Hematopoietic multipotent progenitor cell treated with erythropoietin and hydrocortisone succinate and interleukin-3 and kit ligand, for 15 days (in vitro differentiated cells): ENCODE measurements at regions not wholly inside any gene's neighbourhood (a gene's known extent, or its start where the extent isn't known, plus 50 kb on each side); places are given as distances from the start of the nearest gene placed in this dataset.
"Not testable (repeated sequence)": the region's sequence is repeated elsewhere in the genome, so short reads cannot be mapped to it uniquely, and the experiment has no call there.

Experiments
- DNase-seq: peaks from one replicate; pipeline ENCODE4 v3.0.0-alpha.2; 2015; ENCODE audit warnings: low spot score

DNA sequence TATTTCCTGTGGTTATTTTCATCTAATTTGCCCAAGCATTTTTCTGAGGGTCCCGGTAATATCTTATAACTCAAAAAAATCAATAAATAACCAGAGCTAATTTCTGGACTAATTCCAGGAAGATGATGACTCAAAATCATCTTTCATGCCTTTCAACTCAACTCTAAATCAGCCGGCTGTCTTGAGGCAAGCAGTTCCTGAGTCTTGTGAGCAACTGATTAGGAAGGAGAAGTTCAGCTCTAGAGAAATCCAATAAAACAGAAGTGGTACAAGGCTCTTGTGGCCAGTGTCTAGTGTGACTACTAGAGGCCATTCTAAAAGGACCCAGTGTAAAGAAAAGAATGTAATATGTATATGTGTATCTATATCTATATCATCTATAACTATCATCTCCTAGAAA is 890.4 kb downstream of the TRIB2 start:
- DNase-seq, result no peak

GRCh38 chr2:13611939-13612338 is 895.2 kb downstream of the TRIB2 start:
- no peak for DNase-seq

GRCh38 chr2:13616059-13616458 is 899.3 kb downstream of the TRIB2 start:
- DNase-seq, result no peak

DNA sequence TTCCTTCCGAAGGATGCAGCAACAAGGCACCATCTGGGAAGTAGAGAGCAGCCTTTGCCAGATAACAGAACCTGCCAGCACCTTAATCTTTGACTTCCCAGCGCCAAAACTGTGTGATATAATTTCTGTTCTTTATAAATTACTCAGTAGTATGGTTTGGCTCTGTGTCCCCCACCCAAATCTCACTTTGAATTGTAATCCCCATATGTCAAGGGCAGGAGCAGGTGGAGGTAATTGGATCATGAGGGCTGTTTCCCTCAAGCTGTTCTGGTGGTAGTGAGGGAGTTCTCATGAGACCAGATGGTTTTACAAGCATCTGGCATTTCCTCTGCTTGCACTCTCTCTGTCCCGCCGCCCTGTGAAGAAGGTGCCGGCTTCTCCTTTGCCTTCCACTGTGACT is 899.9 kb downstream of the TRIB2 start:
- no peak for DNase-seq

GRCh38 chr2:13628122-13628521 is 911.4 kb downstream of the TRIB2 start:
- no peak for DNase-seq

GRCh38 chr2:13638181-13638580 is 921.4 kb downstream of the TRIB2 start:
- DNase-seq, result no peak

DNA sequence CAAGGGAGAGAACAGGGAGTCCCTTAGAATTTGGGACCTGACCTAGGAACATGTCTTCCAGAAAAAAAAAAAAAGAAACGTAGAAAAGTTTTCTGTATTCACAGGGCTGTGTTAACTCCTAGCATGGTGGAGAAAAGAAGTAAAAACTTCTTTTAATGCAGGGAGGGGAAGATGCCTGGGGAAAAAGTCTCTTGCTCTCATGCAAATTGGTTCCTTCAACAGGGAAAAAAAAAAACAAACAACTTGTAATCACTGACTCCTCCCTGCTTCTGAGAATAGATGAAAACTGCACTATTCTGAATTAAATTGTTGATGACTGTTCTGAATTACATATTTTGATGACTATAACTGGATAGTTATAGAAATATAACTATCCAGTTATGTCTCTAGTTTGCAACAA is 933.2 kb downstream of the TRIB2 start:
- DNase-seq, result no peak

DNA sequence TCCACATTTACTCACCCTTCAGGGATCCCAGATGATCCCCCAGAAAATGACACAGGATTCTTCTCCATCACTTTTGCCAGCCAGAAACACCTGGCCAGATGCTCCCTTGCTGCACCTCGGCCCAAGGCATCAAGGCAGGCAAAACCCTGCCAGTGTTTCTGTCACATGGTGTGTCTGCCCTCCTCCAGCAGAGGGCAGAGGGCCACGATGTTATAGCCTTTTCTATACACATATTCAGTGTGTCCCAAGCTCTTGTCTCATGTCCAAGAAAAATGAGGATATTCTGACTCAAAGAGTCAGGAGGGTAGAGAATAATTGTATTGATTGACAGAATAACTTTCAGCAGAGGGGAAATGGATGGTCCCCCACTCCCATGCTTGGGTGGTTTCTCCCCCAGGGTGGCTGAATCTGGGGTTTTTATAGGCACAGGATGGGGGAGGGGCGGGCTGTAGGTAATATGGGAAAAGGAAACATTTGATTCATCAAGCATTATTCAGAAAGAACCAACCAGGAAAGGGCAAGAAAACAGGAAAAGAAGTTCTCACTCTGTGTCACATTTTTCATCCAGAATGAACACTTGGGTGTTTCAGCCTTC is 933.9 kb downstream of the TRIB2 start:
- no peak for DNase-seq

DNA sequence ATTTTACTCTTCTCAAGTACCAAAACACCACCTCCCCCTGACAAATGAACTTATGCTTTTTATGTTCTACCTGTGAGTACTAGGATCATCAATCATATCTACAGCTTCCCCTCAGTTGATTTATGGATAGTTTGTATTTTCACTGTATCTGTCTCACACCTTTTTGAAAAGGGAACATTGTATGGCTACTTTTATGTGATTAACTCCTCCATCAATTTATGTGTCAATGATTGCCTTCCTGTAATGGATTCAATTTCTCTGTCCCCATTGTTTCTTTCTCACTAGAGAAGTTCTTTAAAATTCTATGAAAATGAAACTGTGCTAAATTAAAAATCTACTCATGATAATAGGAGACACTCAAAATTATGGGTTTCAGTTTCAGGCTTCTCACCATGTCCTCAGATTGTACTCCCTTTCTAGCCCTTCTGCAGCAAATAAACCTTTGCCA is 935.0 kb downstream of the TRIB2 start:
- no peak for DNase-seq

DNA sequence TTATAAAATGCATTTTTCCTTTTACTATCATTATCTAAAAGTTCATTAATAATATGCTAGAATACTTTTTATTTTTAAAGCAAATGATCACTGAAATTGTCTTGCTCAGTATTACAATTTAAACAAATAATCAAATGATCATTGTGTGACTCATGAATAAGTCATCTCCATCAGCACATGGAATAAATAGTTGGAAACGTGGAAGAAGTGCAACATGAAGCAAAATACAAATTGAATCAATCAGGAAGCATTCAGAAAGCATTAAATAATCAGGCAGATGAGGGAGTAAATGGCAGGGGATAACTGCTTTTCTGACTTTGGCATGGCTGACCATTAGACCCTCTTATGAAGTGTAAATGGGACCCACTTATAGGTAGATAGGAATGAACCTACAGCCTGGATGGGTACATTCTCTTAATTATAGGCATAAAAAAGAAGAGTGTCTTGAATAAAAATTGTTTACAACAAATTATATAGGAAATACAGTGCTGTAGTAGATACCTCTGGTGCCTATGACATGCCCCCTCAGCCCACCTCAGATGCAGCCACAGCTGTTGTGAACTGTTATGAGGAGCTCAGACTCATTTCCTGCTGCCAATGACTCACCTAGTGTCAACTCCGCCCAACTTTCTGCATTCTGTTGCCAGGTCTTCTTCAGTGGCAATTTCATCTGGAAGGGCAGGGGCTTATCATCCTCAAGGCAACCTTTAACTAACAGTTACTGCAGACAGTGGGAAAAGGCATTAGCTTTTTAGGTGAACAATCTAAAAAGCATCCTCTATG is 936.0 kb downstream of the TRIB2 start:
- no peak for DNase-seq

GRCh38 chr2:13654416-13654815 is 937.7 kb downstream of the TRIB2 start:
- DNase-seq, result no peak

GRCh38 chr2:13660231-13660630 is 943.5 kb downstream of the TRIB2 start:
- DNase-seq, result no peak

- no peak for DNase-seq
Measured at GRCh38 chr2:13662055-13662454, 945.3 kb downstream of the TRIB2 start.

DNA sequence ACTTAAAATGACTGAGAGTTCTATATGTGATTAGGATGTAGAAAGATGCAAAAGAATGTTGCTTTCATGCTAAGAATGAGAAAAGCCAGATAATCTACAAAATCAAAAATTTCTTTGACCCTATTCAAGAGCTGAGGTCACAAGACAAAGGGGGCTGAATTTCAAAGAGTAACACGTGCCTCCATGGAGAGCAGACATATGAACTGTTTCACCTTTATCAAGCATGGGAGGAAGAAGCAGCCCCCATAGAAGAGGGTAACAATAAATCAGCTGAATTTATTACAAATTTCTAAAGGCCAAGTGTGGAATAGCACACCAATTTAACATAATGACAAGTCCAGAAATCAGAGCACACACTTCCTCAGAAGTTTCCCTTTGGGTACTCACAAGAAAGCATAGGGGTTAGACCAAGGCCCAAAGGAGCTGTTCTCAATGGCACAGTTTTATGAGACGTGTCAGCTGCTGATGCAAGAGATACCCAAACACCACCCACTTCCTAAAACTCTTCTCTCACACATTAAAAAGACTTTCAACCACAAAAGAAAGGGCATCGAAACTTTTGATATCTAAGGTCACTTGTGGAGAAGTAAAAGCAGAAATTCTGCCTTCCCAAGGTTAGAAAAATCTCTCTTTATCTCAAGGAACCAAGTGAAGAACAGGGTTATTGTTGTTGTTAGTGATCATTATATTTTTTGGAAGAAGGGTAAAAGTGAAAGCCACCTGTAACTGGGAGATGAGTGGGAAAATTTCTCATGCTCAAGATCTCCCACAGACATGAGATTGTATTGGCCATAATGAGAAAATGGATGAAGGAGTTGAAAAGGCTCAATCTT is 950.1 kb downstream of the TRIB2 start:
- no peak for DNase-seq

DNA sequence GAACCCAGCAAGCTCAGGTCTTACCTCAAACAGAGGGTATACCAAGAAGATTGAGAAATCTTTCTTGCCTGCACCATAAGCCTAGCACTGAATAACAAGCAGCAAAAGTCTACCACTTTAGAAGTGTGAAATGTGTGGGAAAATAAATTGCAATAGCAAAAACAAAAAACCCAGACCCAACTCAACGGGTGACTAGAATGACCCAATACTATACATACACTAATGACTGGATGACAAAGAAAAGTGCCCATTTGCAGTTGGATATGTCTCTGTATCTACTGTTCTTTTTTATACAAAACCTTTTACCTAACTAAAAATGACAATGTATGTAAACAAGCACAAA is 950.6 kb downstream of the TRIB2 start:
- no peak for DNase-seq

DNA sequence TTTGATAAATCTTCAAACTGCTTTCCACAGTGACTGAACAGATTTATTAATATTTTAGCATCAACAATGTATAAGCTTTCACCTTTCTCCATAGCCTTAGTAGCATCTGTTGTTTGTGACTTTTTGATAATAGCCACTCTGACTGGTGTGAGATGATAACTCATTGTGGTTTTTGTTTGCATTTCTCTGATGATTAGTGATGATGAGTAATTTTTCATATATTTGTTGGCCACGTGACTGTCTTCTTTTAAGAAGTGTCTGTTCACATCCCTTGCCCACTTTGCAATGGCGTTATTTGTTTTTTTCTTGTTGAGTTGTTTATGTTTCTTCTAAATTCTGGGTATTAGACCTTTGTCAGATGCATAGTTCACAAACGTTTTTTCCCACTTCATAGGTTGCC is 952.9 kb downstream of the TRIB2 start:
- DNase-seq, result no peak

DNA sequence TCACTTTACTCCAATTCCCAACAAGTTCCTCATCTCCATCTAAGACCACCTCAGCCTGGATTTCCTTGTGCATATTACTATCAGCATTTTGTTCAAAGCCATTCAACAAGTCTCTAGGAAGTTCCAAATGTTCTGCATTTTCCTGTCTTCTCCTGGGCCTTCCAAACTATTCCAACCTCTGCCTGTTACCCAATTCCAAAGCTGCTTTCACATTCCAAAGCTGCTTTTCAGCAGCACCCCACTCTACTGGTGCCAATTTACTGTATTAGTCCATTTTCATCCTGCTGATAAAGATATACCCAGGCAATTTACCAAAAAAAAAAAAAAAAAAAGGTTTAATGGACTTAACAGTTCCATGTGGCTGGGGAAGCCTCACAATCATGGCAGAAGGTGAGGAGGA is 957.1 kb downstream of the TRIB2 start:
- not testable (repeated sequence) for DNase-seq

- DNase-seq, result no peak
Measured at GRCh38 chr2:13676269-13676668, 956.2 kb upstream of the LRATD1 start.

- DNase-seq, result no peak
Measured at GRCh38 chr2:13681936-13682335, 950.6 kb upstream of the LRATD1 start.

DNA sequence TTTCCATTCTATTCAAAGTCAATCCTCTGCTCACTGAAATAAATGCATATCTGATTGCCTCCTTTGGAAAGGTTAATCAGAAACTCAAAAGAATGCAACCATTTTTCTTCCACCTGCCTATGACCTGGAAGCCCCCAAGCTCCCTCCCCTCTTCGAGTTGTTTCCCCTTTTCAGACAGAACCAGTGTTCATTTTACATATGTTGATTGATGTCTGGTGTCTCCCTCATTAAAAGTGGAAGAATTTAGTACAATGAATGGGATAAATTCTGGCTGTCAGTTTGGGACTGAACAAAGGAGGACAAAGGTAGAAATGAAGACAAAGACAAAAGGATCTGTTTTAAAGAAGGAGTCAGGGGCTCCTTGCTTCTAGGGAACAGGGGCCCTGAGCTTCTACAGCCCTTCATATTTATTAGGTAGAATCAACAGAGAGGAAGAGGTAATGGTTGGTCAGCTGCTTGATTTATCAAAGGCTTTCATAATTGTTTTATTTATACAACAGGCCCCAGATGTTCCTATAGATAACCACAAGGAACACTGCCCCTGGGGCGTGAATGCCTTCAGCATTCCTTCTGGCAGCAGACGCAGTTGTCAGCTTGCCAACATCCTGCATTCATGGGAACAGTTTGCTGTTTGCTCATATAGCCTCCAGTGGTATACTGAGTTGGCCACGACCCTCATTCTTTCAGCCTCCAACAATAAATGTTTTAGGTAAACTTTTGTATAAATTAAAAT is 949.8 kb upstream of the LRATD1 start:
- DNase-seq, result no peak

- DNase-seq, result no peak
Measured at GRCh38 chr2:13686262-13686661, 946.3 kb upstream of the LRATD1 start.

DNA sequence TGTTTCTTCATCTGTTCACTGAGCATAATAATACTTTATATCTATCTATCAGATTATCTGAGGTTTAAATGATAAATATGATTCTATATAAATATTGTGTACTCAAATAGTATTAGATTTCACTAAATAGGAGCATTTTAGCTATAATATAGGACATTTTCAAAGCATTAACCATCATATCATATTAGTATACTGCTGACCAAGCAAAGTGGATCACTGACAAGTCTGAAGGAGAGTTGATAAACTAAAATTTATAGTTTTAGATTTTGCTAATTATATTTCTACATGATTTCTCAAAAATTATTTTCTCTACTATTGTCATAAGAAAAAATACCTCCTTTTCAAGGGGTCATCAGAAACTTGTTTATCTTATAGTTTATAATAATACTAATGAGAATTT is 937.8 kb upstream of the LRATD1 start:
- DNase-seq, result no peak
